Bronchial epithelial cell (primary cell): ENCODE measurements at regions not wholly inside any gene's neighbourhood (a gene's known extent, or its start where the extent isn't known, plus 50 kb on each side); places are given as distances from the start of the nearest gene placed in this dataset.

Source experiments
- DNase-seq: peaks from one replicate; pipeline ENCODE4 v3.0.0-alpha.2; 2010; ENCODE audit warnings: low read depth
- FAIRE-seq: peaks from 2 replicates; lab custom pipeline; 2011; peaks lifted over from hg19 to GRCh38; lab: Jason Lieb, UNC
- H3K27me3 ChIP-seq: 2 replicates; pipeline ENCODE4 v1.5.1; 2011; ENCODE audit warnings: low read length; ENCODE audit not compliant: control insufficient read depth, insufficient read depth
- H3K36me3 ChIP-seq: 2 replicates; pipeline ENCODE4 v1.5.1; 2011; ENCODE audit warnings: low read length; ENCODE audit not compliant: control insufficient read depth, insufficient read depth
- H3K4me3 ChIP-seq: 2 replicates; pipeline ENCODE4 v1.5.1; 2011; ENCODE audit warnings: mild to moderate bottlenecking, low read depth, low read length, control low read depth
- CTCF ChIP-seq: IDR thresholded peaks from 2 replicates; pipeline ENCODE4 v1.5.1; 2011; ENCODE audit warnings: mild to moderate bottlenecking, moderate library complexity, low read length, control low read depth, inconsistent platforms; ENCODE audit not compliant: insufficient read depth, severe bottlenecking

- FAIRE-seq: no peak
- Histone ChIP-seq H3K4me3 (no peak overlapping the region), H3K36me3 (no peaks in the 10 kb centered on the region), H3K27me3 (no peaks in the 10 kb centered on the region)
- no peak for TF ChIP-seq CTCF
- DNase-seq: peak; percentile 82
These were observed 527.7 kb upstream of the TGFBR2 start for GRCh38 chr3:30078736-30079135.

DNA sequence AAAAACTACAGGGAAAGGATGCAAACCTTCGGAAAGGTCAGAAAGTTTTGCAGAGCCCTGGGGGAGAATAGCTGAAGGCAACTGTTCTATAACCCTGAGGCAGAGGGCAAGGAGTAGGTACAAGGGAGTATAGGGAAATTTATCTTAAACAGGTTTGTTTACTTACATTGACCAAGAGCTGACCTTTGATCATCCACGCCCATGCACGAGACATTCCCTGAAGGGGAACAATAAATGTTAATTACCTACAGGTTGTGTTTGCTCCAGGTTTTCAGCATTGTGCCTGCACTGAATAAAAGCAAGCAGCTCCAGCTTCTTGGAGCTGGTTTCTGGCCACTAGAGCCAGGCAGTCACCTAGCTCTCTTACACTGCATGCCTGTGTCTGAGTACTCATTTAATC, 524.5 kb upstream of the TGFBR2 start:
- no peak for FAIRE-seq
- no peak for TF ChIP-seq CTCF
- no peak for DNase-seq

GRCh38 chr3:30082652-30083051, 523.7 kb upstream of the TGFBR2 start:
- DNase-seq: no peak
- TF ChIP-seq CTCF: no peak
- Histone ChIP-seq H3K4me3 (no peak overlapping the region), H3K27me3 (no peaks in the 10 kb centered on the region), H3K36me3 (no peaks in the 10 kb centered on the region)
- FAIRE-seq: no peak

More for the DNA sequence above, 524.5 kb upstream of the TGFBR2 start:
- Histone ChIP-seq H3K27me3 (no peaks in the 10 kb centered on the region), H3K4me3 (no peak overlapping the region), H3K36me3 (no peaks in the 10 kb centered on the region)

- FAIRE-seq: peak; percentile 18
- H3K4me3 ChIP-seq: no peak overlapping the region
- no peaks in the 10 kb centered on the region for H3K27me3 ChIP-seq
- no peak for TF ChIP-seq CTCF
- H3K36me3 ChIP-seq: no peaks in the 10 kb centered on the region
- DNase-seq: no peak
These were observed 523.1 kb upstream of the TGFBR2 start for GRCh38 chr3:30083315-30083714.

DNA sequence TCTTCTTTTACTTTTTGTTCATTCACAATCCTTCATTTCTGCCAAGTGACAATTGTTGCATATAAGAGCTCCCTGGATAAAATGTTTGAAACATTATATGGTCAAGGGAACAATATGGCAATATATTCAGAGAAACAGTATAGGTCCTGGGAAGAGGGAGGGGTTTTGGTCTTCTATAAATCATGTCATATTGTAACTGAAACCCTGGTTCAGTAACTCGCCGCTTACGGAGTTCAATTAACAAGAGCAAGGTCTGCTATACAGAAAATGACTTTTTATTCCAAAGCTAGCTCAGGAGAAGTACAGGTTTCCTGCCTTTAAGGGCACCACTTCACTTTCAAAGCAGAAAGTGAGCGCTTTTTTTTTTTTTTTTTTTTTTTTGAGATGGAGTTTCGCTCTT, 522.1 kb upstream of the TGFBR2 start:
- Histone ChIP-seq H3K4me3 (no peak overlapping the region), H3K27me3 (no peaks in the 10 kb centered on the region), H3K36me3 (no peaks in the 10 kb centered on the region)
- DNase-seq (no peak), FAIRE-seq (no peak)
- TF ChIP-seq CTCF: no peak

GRCh38 chr3:30084971-30085403, 521.4 kb upstream of the TGFBR2 start:
- Histone ChIP-seq H3K36me3 (no peaks in the 10 kb centered on the region), H3K27me3 (no peaks in the 10 kb centered on the region), H3K4me3 (no peak overlapping the region)
- TF ChIP-seq CTCF: no peak
- FAIRE-seq: no peak
- DNase-seq: no peak
